ENCODE measurements at regions not wholly inside any gene's neighbourhood (a gene's known extent, or its start where the extent isn't known, plus 50 kb on each side); places are given as distances from the start of the nearest gene placed in this dataset.
A peak's percentile ranks its signal among the peaks of the same experiment; 100 is the strongest.

GRCh38 chr17:13182854-13183253, 165.0 kb upstream of the ELAC2 start:
- H3K79me2 ChIP-seq (replicated peaks; ENCODE audit: insufficient read depth), result no peaks in the 10 kb centered on the region
- H3K9me2 ChIP-seq (ENCODE audit: insufficient read depth), result no peaks in the 10 kb centered on the region
- no peak overlapping the region for H3K4me2 ChIP-seq
- H3K36me3 ChIP-seq (ENCODE audit: insufficient read depth), result no peaks in the 10 kb centered on the region
- DNase-seq (ENCODE audit: low spot score) (peak; percentile 21), ATAC-seq (no peak; the same call in 1 of the 3 replicates)
- Mint-ChIP-seq H3K4me3 (no peak overlapping the region), H3K9me3 (peaks cover 7% of the 10 kb centered on the region; the same call in 1 of the 3 replicates), H3K27me3 (ENCODE audit: insufficient read depth, low read depth, poor library complexity) (no peaks in the 10 kb centered on the region), H3K27ac (no peak overlapping the region), H3K36me3 (ENCODE audit: low read depth) (no peaks in the 10 kb centered on the region), H3K4me1 (no peaks in the 10 kb centered on the region)
- H3K27ac ChIP-seq (ENCODE audit: low read depth), result no peak overlapping the region
- H2AFZ ChIP-seq, result no peak overlapping the region
- H3K4me3 ChIP-seq, result no peak overlapping the region
- no peaks in the 10 kb centered on the region for H3K27me3 ChIP-seq (ENCODE audit: insufficient read depth)
- no peaks in the 10 kb centered on the region for H3K4me1 ChIP-seq (ENCODE audit: insufficient read depth)
- no peaks in the 10 kb centered on the region for H4K20me1 ChIP-seq (replicated peaks; ENCODE audit: insufficient read depth)
- no peaks in the 10 kb centered on the region for H3F3A ChIP-seq (replicated peaks; ENCODE audit: low read depth)
- no peak for TF ChIP-seq STAT1 (IDR thresholded peaks at IDR 0.05; ENCODE audit: unreplicated experiment)
- no peak for TF ChIP-seq CREB1 (CRISPR knock-in tag; IDR thresholded peaks at IDR 0.05; ENCODE audit: low read depth)
- TF ChIP-seq EZH2 (IDR thresholded peaks at IDR 0.05; ENCODE audit: low read depth, unreplicated experiment), result no peak
- no peak for TF ChIP-seq JUNB (IDR thresholded peaks at IDR 0.05; ENCODE audit: unreplicated experiment)
- no peak for TF ChIP-seq ZNF114 (CRISPR knock-in tag; IDR thresholded peaks at IDR 0.05)
- TF ChIP-seq ETS1 (IDR thresholded peaks at IDR 0.05), result no peak
- TF ChIP-seq POLR2AphosphoS5 (IDR thresholded peaks at IDR 0.05; ENCODE audit: low read depth), result no peak

GRCh38 chr17:13182450-13182849, 164.6 kb upstream of the ELAC2 start:
- ATAC-seq, result no peak
- no peaks in the 10 kb centered on the region for H3K9me2 ChIP-seq (ENCODE audit: insufficient read depth)
- Mint-ChIP-seq H3K27ac (no peak overlapping the region), H3K4me3 (no peak overlapping the region), H3K4me1 (no peaks in the 10 kb centered on the region), H3K36me3 (ENCODE audit: low read depth) (no peaks in the 10 kb centered on the region), H3K27me3 (ENCODE audit: insufficient read depth, low read depth, poor library complexity) (no peaks in the 10 kb centered on the region), H3K9me3 (peaks cover 7% of the 10 kb centered on the region; the same call in 1 of the 3 replicates)
- H3K36me3 ChIP-seq (ENCODE audit: insufficient read depth), result no peaks in the 10 kb centered on the region
- no peaks in the 10 kb centered on the region for H3K4me1 ChIP-seq (ENCODE audit: insufficient read depth)
- no peaks in the 10 kb centered on the region for H3K27me3 ChIP-seq (ENCODE audit: insufficient read depth)
- H4K20me1 ChIP-seq (replicated peaks; ENCODE audit: insufficient read depth), result no peaks in the 10 kb centered on the region
- no peaks in the 10 kb centered on the region for H3K79me2 ChIP-seq (replicated peaks; ENCODE audit: insufficient read depth)
- no peak overlapping the region for H3K4me3 ChIP-seq
- no peak overlapping the region for H3K27ac ChIP-seq (ENCODE audit: low read depth)
- no peak overlapping the region for H2AFZ ChIP-seq
- TF ChIP-seq EZH2 (IDR thresholded peaks at IDR 0.05; ENCODE audit: low read depth, unreplicated experiment) (no peak), ZNF462 (CRISPR knock-in tag; IDR thresholded peaks at IDR 0.05) (no peak), ZNF114 (CRISPR knock-in tag; IDR thresholded peaks at IDR 0.05) (no peak), CTCF (conservative IDR thresholded peaks at IDR 0.05; ENCODE audit: low read depth in 2 of 2) (no peak), ETS1 (IDR thresholded peaks at IDR 0.05) (no peak), ZNF331 (CRISPR knock-in tag; IDR thresholded peaks at IDR 0.05; ENCODE audit: low read depth) (no peak)
- H3F3A ChIP-seq (replicated peaks; ENCODE audit: low read depth), result no peaks in the 10 kb centered on the region
- H3K4me2 ChIP-seq, result no peak overlapping the region
- no peak for DNase-seq (ENCODE audit: low spot score)
